DND-41 (cell line): ENCODE measurements at regions not wholly inside any gene's neighbourhood (a gene's known extent, or its start where the extent isn't known, plus 50 kb on each side); places are given as distances from the start of the nearest gene placed in this dataset.

Experiments
- ATAC-seq: fragments of 200-7000 bp; cut with Tn5 transposase; 3 replicates; pipeline ENCODE4 v1.9.1; 2021; ENCODE audit warnings: low read depth; ENCODE audit not compliant: insufficient read depth
- DNase-seq: peaks from one replicate; pipeline ENCODE4 v3.0.0-alpha.2; 2020
- H2AFZ ChIP-seq: 2 replicates; pipeline ENCODE4 v1.6.0; 2012; ENCODE audit warnings: low read depth, low read length
- H3K27ac ChIP-seq: 2 replicates; pipeline ENCODE4 v1.5.1; 2012; ENCODE audit warnings: low read length, inconsistent platforms
- H3K27me3 ChIP-seq: fragments of 200-600 bp; sonication (generic); 2 replicates; pipeline ENCODE4 v1.6.0; 2012; ENCODE audit warnings: low read length, mild to moderate bottlenecking, inconsistent platforms; ENCODE audit not compliant: insufficient read depth, poor library complexity
- H3K36me3 ChIP-seq: 2 replicates; pipeline ENCODE4 v1.5.1; 2012; ENCODE audit warnings: low read length, inconsistent platforms; ENCODE audit not compliant: insufficient read depth
- H3K4me1 ChIP-seq: 2 replicates; pipeline ENCODE4 v1.5.1; 2012; ENCODE audit warnings: mild to moderate bottlenecking, low read length; ENCODE audit not compliant: insufficient read depth
- H3K4me2 ChIP-seq: 2 replicates; pipeline ENCODE4 v1.6.0; 2012; ENCODE audit warnings: mild to moderate bottlenecking, moderate library complexity, low read length, inconsistent platforms; ENCODE audit not compliant: insufficient read depth
- H3K4me3 ChIP-seq, 2 experiments: fragments of 200-600 bp in 1 of 2; shearing (Covaris generic) in 1 of 2; 2 replicates each; pipeline ENCODE4 v1.5.1; 2012 to 2016; ENCODE audit warnings: inconsistent platforms in 2 of 2, low read length in 2 of 2, mild to moderate bottlenecking in 2 of 2, low read depth in 1 of 2, moderate library complexity in 1 of 2
- H3K79me2 ChIP-seq: 2 replicates; pipeline ENCODE4 v1.6.0; 2012; ENCODE audit warnings: low read length, inconsistent platforms; ENCODE audit not compliant: insufficient read depth
- H3K9ac ChIP-seq: 2 replicates; pipeline ENCODE4 v1.6.0; 2012; ENCODE audit warnings: low read depth, mild to moderate bottlenecking, inconsistent platforms, low read length, moderate library complexity
- H3K9me3 ChIP-seq: 2 replicates; pipeline ENCODE4 v1.5.1; 2012; ENCODE audit warnings: low read length, moderate library complexity, mild to moderate bottlenecking, inconsistent platforms; ENCODE audit not compliant: insufficient read depth, severe bottlenecking
- H4K20me1 ChIP-seq: 2 replicates; pipeline ENCODE4 v1.6.0; 2012; ENCODE audit warnings: low read length; ENCODE audit not compliant: insufficient read depth
- CTCF ChIP-seq: IDR thresholded peaks from 2 replicates; pipeline ENCODE4 v1.5.1; 2012; ENCODE audit warnings: borderline replicate concordance, low read length, moderate library complexity, mild to moderate bottlenecking; ENCODE audit not compliant: poor library complexity, severe bottlenecking; ENCODE audit errors: extremely low read depth
- EZH2 ChIP-seq: IDR thresholded peaks from 3 replicates; pipeline ENCODE4 v1.6.1; 2012; ENCODE audit warnings: borderline replicate concordance, low read depth, mild to moderate bottlenecking, moderate library complexity, low read length, inconsistent platforms; ENCODE audit not compliant: severe bottlenecking

- Histone ChIP-seq H3K9me3 (no peaks in the 10 kb centered on the region), H3K4me1 (no peaks in the 10 kb centered on the region), H4K20me1 (no peaks in the 10 kb centered on the region), H3K27ac (no peak overlapping the region), H3K79me2 (no peaks in the 10 kb centered on the region), H3K4me3 (no peak overlapping the region), H2AFZ (no peak overlapping the region), H3K36me3 (no peaks in the 10 kb centered on the region), H3K27me3 (no peaks in the 10 kb centered on the region), H3K4me2 (no peak overlapping the region), H3K9ac (no peak overlapping the region)
- ATAC-seq, result no peak
- no peak for DNase-seq
- TF ChIP-seq CTCF (no peak), EZH2 (no peak)
Observed at GRCh38 chr2:2799151-2799697, 468.1 kb upstream of the MYT1L start.

- Histone ChIP-seq H3K27me3 (no peaks in the 10 kb centered on the region), H3K9me3 (no peaks in the 10 kb centered on the region), H3K4me2 (no peak overlapping the region), H3K9ac (no peak overlapping the region), H3K4me1 (no peaks in the 10 kb centered on the region), H2AFZ (no peak overlapping the region), H3K4me3 (no peak overlapping the region), H4K20me1 (no peaks in the 10 kb centered on the region), H3K79me2 (no peaks in the 10 kb centered on the region), H3K27ac (no peak overlapping the region), H3K36me3 (no peaks in the 10 kb centered on the region)
- ATAC-seq (no peak), DNase-seq (no peak)
- TF ChIP-seq EZH2, result no peak
- TF ChIP-seq CTCF, result no peak
Observed at GRCh38 chr2:2798337-2798736, 467.3 kb upstream of the MYT1L start.

- H3K4me2 ChIP-seq, result no peak overlapping the region
- DNase-seq (no peak), ATAC-seq (no peak)
- no peaks in the 10 kb centered on the region for H3K36me3 ChIP-seq
- no peak for TF ChIP-seq CTCF
- no peak for TF ChIP-seq EZH2
- H4K20me1 ChIP-seq, result no peaks in the 10 kb centered on the region
- H3K27ac ChIP-seq, result no peak overlapping the region
- H2AFZ ChIP-seq, result no peak overlapping the region
- no peak overlapping the region for H3K9ac ChIP-seq
- no peaks in the 10 kb centered on the region for H3K4me1 ChIP-seq
- H3K4me3 ChIP-seq, result no peak overlapping the region
- no peaks in the 10 kb centered on the region for H3K79me2 ChIP-seq
- H3K27me3 ChIP-seq, result no peaks in the 10 kb centered on the region
- no peaks in the 10 kb centered on the region for H3K9me3 ChIP-seq
Observed at GRCh38 chr2:2797797-2798196, 466.7 kb upstream of the MYT1L start.

GRCh38 chr2:2796207-2796606 lies 465.1 kb upstream of the MYT1L start:
- Histone ChIP-seq H3K4me1 (no peaks in the 10 kb centered on the region), H3K27ac (no peak overlapping the region), H3K79me2 (no peaks in the 10 kb centered on the region), H3K9ac (no peak overlapping the region), H4K20me1 (no peaks in the 10 kb centered on the region), H3K4me3 (no peak overlapping the region), H3K36me3 (no peaks in the 10 kb centered on the region), H3K27me3 (no peaks in the 10 kb centered on the region), H3K9me3 (no peaks in the 10 kb centered on the region), H2AFZ (no peak overlapping the region), H3K4me2 (no peak overlapping the region)
- TF ChIP-seq CTCF (no peak), EZH2 (no peak)
- DNase-seq (no peak), ATAC-seq (no peak)
